ENCODE measurements at regions not wholly inside any gene's neighbourhood (a gene's known extent, or its start where the extent isn't known, plus 50 kb on each side); places are given as distances from the start of the nearest gene placed in this dataset.

- peaks cover 4% of the 10 kb centered on the region for H3K27me3 Mint-ChIP-seq
- DNase-seq: no peak
- no peak overlapping the region for H3K4me3 Mint-ChIP-seq
- H3K27ac Mint-ChIP-seq: no peak overlapping the region
- no peak for ATAC-seq
- peaks cover 2% of the 10 kb centered on the region for H3K36me3 Mint-ChIP-seq (ENCODE audit: low read depth)
- H3K9me3 ChIP-seq (ENCODE audit: control insufficient read depth, low read length, poor library complexity, severe bottlenecking): no peaks in the 10 kb centered on the region
- no peaks in the 10 kb centered on the region for H3K4me1 Mint-ChIP-seq
Measured at GRCh38 chr13:97100821-97101220, 106.5 kb upstream of the OXGR1 start.

GRCh38 chr13:97101912-97102708 lies 107.8 kb upstream of the OXGR1 start:
- no peak overlapping the region for H3K27ac Mint-ChIP-seq
- peaks cover 2% of the 10 kb centered on the region for H3K36me3 Mint-ChIP-seq (ENCODE audit: low read depth)
- H3K4me1 Mint-ChIP-seq: no peaks in the 10 kb centered on the region
- H3K9me3 ChIP-seq (ENCODE audit: control insufficient read depth, low read length, poor library complexity, severe bottlenecking): no peaks in the 10 kb centered on the region
- peaks cover 4% of the 10 kb centered on the region for H3K27me3 Mint-ChIP-seq
- ATAC-seq: no peak
- no peak for DNase-seq
- no peak overlapping the region for H3K4me3 Mint-ChIP-seq

- peaks cover 2% of the 10 kb centered on the region for H3K36me3 Mint-ChIP-seq (ENCODE audit: low read depth)
- ATAC-seq (no peak), DNase-seq (no peak)
- H3K27ac Mint-ChIP-seq: no peak overlapping the region
- peaks cover 18% of the 10 kb centered on the region for H3K27me3 Mint-ChIP-seq
- no peaks in the 10 kb centered on the region for H3K9me3 ChIP-seq (ENCODE audit: control insufficient read depth, low read length, poor library complexity, severe bottlenecking)
- no peak overlapping the region for H3K4me3 Mint-ChIP-seq
- H3K4me1 Mint-ChIP-seq: peaks cover 9% of the 10 kb centered on the region
Measured at GRCh38 chr13:97106323-97106722, 112.0 kb upstream of the OXGR1 start.

GRCh38 chr13:97107815-97108529 lies 113.7 kb upstream of the OXGR1 start:
- Mint-ChIP-seq H3K36me3 (ENCODE audit: low read depth) (peaks cover under 1% of the 10 kb centered on the region), H3K4me3 (no peak overlapping the region), H3K27me3 (peaks cover 14% of the 10 kb centered on the region), H3K4me1 (peaks cover 9% of the 10 kb centered on the region), H3K27ac (no peak overlapping the region)
- no peaks in the 10 kb centered on the region for H3K9me3 ChIP-seq (ENCODE audit: control insufficient read depth, low read length, poor library complexity, severe bottlenecking)
- ATAC-seq: no peak
- no peak for DNase-seq

- H3K9me3 ChIP-seq (ENCODE audit: control insufficient read depth, low read length, poor library complexity, severe bottlenecking): no peaks in the 10 kb centered on the region
- no peak overlapping the region for H3K27ac Mint-ChIP-seq
- DNase-seq (no peak), ATAC-seq (no peak)
- peaks cover 13% of the 10 kb centered on the region for H3K4me1 Mint-ChIP-seq
- no peak overlapping the region for H3K4me3 Mint-ChIP-seq
- H3K27me3 Mint-ChIP-seq: peaks cover 15% of the 10 kb centered on the region
- H3K36me3 Mint-ChIP-seq (ENCODE audit: low read depth): no peaks in the 10 kb centered on the region
Measured at GRCh38 chr13:97108530-97108900, 113.6 kb upstream of the MBNL2 start.

- H3K9me3 ChIP-seq (ENCODE audit: control insufficient read depth, low read length, poor library complexity, severe bottlenecking): no peaks in the 10 kb centered on the region
- ATAC-seq (no peak), DNase-seq (no peak)
- Mint-ChIP-seq H3K4me1 (peaks cover 18% of the 10 kb centered on the region), H3K27me3 (peaks cover 20% of the 10 kb centered on the region), H3K4me3 (no peak overlapping the region), H3K27ac (peak overlapping the region; percentile 76), H3K36me3 (ENCODE audit: low read depth) (no peaks in the 10 kb centered on the region)
Measured at GRCh38 chr13:97109256-97109655, 112.9 kb upstream of the MBNL2 start.

- H3K4me3 Mint-ChIP-seq: peak overlapping the region; percentile 71
- peaks cover 18% of the 10 kb centered on the region for H3K4me1 Mint-ChIP-seq
- peak overlapping the region; percentile 76 for H3K27ac Mint-ChIP-seq
Measured at GRCh38 chr13:97109841-97110492, 112.2 kb upstream of the MBNL2 start.

GRCh38 chr13:97110936-97111335 lies 111.2 kb upstream of the MBNL2 start:
- ATAC-seq: no peak
- H3K9me3 ChIP-seq (ENCODE audit: control insufficient read depth, low read length, poor library complexity, severe bottlenecking): no peaks in the 10 kb centered on the region
- H3K27ac Mint-ChIP-seq: no peak overlapping the region
- H3K4me1 Mint-ChIP-seq: peaks cover 18% of the 10 kb centered on the region
- DNase-seq: no peak
- H3K27me3 Mint-ChIP-seq: peaks cover 30% of the 10 kb centered on the region
- H3K36me3 Mint-ChIP-seq (ENCODE audit: low read depth): no peaks in the 10 kb centered on the region
- H3K4me3 Mint-ChIP-seq: no peak overlapping the region

More at GRCh38 chr13:97109841-97110492, 112.2 kb upstream of the MBNL2 start:
- Mint-ChIP-seq H3K36me3 (ENCODE audit: low read depth) (no peaks in the 10 kb centered on the region), H3K27me3 (peaks cover 21% of the 10 kb centered on the region)
- H3K9me3 ChIP-seq (ENCODE audit: control insufficient read depth, low read length, poor library complexity, severe bottlenecking): no peaks in the 10 kb centered on the region
- peak; percentile 72 to 81 (median 74) for DNase-seq
- peak; percentile 96 for ATAC-seq

- no peaks in the 10 kb centered on the region for H3K9me3 ChIP-seq (ENCODE audit: control insufficient read depth, low read length, poor library complexity, severe bottlenecking)
- Mint-ChIP-seq H3K4me3 (no peak overlapping the region), H3K27me3 (peaks cover 38% of the 10 kb centered on the region), H3K4me1 (peaks cover 18% of the 10 kb centered on the region), H3K36me3 (ENCODE audit: low read depth) (no peaks in the 10 kb centered on the region), H3K27ac (no peak overlapping the region)
- DNase-seq (no peak), ATAC-seq (no peak)
Measured at GRCh38 chr13:97111756-97112155, 110.4 kb upstream of the MBNL2 start.

GRCh38 chr13:97112446-97113152 lies 109.5 kb upstream of the MBNL2 start:
- no peak for DNase-seq
- Mint-ChIP-seq H3K36me3 (ENCODE audit: low read depth) (no peaks in the 10 kb centered on the region), H3K27ac (peak overlapping the region; percentile 75), H3K4me1 (peaks cover 18% of the 10 kb centered on the region), H3K4me3 (no peak overlapping the region), H3K27me3 (peaks cover 39% of the 10 kb centered on the region)
- H3K9me3 ChIP-seq (ENCODE audit: control insufficient read depth, low read length, poor library complexity, severe bottlenecking): no peaks in the 10 kb centered on the region
- ATAC-seq: no peak

- H3K4me1 Mint-ChIP-seq: peaks cover 20% of the 10 kb centered on the region
- ATAC-seq: peak; percentile 43
- H3K27ac Mint-ChIP-seq: peak overlapping the region; percentile 75
Measured at GRCh38 chr13:97113231-97114001, 108.7 kb upstream of the MBNL2 start.

GRCh38 chr13:97114651-97115050 lies 107.5 kb upstream of the MBNL2 start:
- H3K9me3 ChIP-seq (ENCODE audit: control insufficient read depth, low read length, poor library complexity, severe bottlenecking): no peaks in the 10 kb centered on the region
- no peak overlapping the region for H3K4me3 Mint-ChIP-seq

More at GRCh38 chr13:97113231-97114001, 108.7 kb upstream of the MBNL2 start:
- no peak for DNase-seq
- H3K36me3 Mint-ChIP-seq (ENCODE audit: low read depth): no peaks in the 10 kb centered on the region
- no peak overlapping the region for H3K4me3 Mint-ChIP-seq
- H3K27me3 Mint-ChIP-seq: peaks cover 47% of the 10 kb centered on the region
- no peaks in the 10 kb centered on the region for H3K9me3 ChIP-seq (ENCODE audit: control insufficient read depth, low read length, poor library complexity, severe bottlenecking)

More at GRCh38 chr13:97114651-97115050, 107.5 kb upstream of the MBNL2 start:
- ATAC-seq (no peak), DNase-seq (no peak)
- Mint-ChIP-seq H3K27me3 (peaks cover 41% of the 10 kb centered on the region), H3K27ac (no peak overlapping the region), H3K4me1 (peaks cover 19% of the 10 kb centered on the region), H3K36me3 (ENCODE audit: low read depth) (no peaks in the 10 kb centered on the region)

Data from T-helper 17 cell (primary cell).